Mucosa of gallbladder (tissue), 1 donor: ENCODE measurements at regions not wholly inside any gene's neighbourhood (a gene's known extent, or its start where the extent isn't known, plus 50 kb on each side); places are given as distances from the start of the nearest gene placed in this dataset.
"Not testable (repeated sequence)": the region's sequence is repeated elsewhere in the genome, so short reads cannot be mapped to it uniquely, and the experiment has no call there.

ENCODE experiments used
- DNase-seq: peaks from one replicate; pipeline ENCODE4 v3.0.0-alpha.2; 2020; ENCODE audit warnings: low spot score
- donor health status: DM: no; HTN: no; CAD: no.

- DNase-seq = no peak
Measured at GRCh38 chr20:53773792-53774401, 180.3 kb upstream of the ZNF217 start.

- not testable (repeated sequence) for DNase-seq
Measured at GRCh38 chr20:53773066-53773791, 179.6 kb upstream of the ZNF217 start.

GRCh38 chr20:53769041-53769440 is 175.4 kb upstream of the ZNF217 start:
- no peak for DNase-seq

GRCh38 chr20:53768329-53768728 is 174.7 kb upstream of the ZNF217 start:
- no peak for DNase-seq

GRCh38 chr20:53767206-53767930 is 173.7 kb upstream of the ZNF217 start:
- no peak for DNase-seq

- DNase-seq = no peak
Measured at GRCh38 chr20:53764415-53764800, 170.8 kb upstream of the ZNF217 start.

GRCh38 chr20:53763707-53764414 is 170.2 kb upstream of the ZNF217 start:
- DNase-seq = peak; percentile 75

- DNase-seq = not testable (repeated sequence)
Measured at GRCh38 chr20:53762423-53762798, 168.8 kb upstream of the ZNF217 start.

GRCh38 chr20:53760025-53760441 is 166.4 kb upstream of the ZNF217 start:
- DNase-seq = no peak

GRCh38 chr20:53757472-53757913 is 163.9 kb upstream of the ZNF217 start:
- no peak for DNase-seq

- DNase-seq = no peak
Measured at GRCh38 chr20:53755733-53756531, 162.3 kb upstream of the ZNF217 start.

- no peak for DNase-seq
Measured at GRCh38 chr20:53753880-53754459, 160.3 kb upstream of the ZNF217 start.

GRCh38 chr20:53752971-53753879 is 159.6 kb upstream of the ZNF217 start:
- no peak for DNase-seq

- no peak for DNase-seq
Measured at GRCh38 chr20:53752583-53752970, 158.9 kb upstream of the ZNF217 start.

GRCh38 chr20:53751620-53752318 is 158.1 kb upstream of the ZNF217 start:
- no peak for DNase-seq

GRCh38 chr20:53750827-53751619 is 157.4 kb upstream of the ZNF217 start:
- no peak for DNase-seq

- no peak for DNase-seq
Measured at GRCh38 chr20:53749499-53749898, 155.9 kb upstream of the ZNF217 start.

GRCh38 chr20:53748821-53749421 is 155.3 kb upstream of the ZNF217 start:
- no peak for DNase-seq
